ENCODE measurements at regions not wholly inside any gene's neighbourhood (a gene's known extent, or its start where the extent isn't known, plus 50 kb on each side); places are given as distances from the start of the nearest gene placed in this dataset.
A peak's percentile ranks its signal among the peaks of the same experiment; 100 is the strongest.

GRCh38 chr13:99027661-99028425 is 50.0 kb upstream of the DOCK9 start:
- in situ Hi-C loops (cut with HindIII; ENCODE audit: low pct_ligation_motif_present, low pct_unique_long_range_greater_than_20kb, low sequenced_read_pairs), result no loop called here
- no peak for DNase-seq

GRCh38 chr13:99028890-99029289 is 51.0 kb upstream of the DOCK9 start:
- DNase-seq, result peak; percentile 4
- in situ Hi-C loops (cut with HindIII; ENCODE audit: low pct_ligation_motif_present, low pct_unique_long_range_greater_than_20kb, low sequenced_read_pairs), result no loop called here

GRCh38 chr13:99029576-99029975 is 51.7 kb upstream of the DOCK9 start:
- in situ Hi-C loops (cut with HindIII; ENCODE audit: low pct_ligation_motif_present, low pct_unique_long_range_greater_than_20kb, low sequenced_read_pairs), result no loop called here
- no peak for DNase-seq

- DNase-seq, result no peak
- in situ Hi-C loops (cut with HindIII; ENCODE audit: low pct_ligation_motif_present, low pct_unique_long_range_greater_than_20kb, low sequenced_read_pairs), result no loop called here
Observed at GRCh38 chr13:99030326-99030725, 52.5 kb upstream of the DOCK9 start.

GRCh38 chr13:99031832-99032231 is 54.0 kb upstream of the DOCK9 start:
- DNase-seq, result no peak
- in situ Hi-C loops (cut with HindIII; ENCODE audit: low pct_ligation_motif_present, low pct_unique_long_range_greater_than_20kb, low sequenced_read_pairs), result no loop called here

GRCh38 chr13:99033814-99034213 is 56.0 kb upstream of the DOCK9 start:
- in situ Hi-C loops (cut with HindIII; ENCODE audit: low pct_ligation_motif_present, low pct_unique_long_range_greater_than_20kb, low sequenced_read_pairs), result no loop called here
- DNase-seq, result peak; percentile 37

- in situ Hi-C loops (cut with HindIII; ENCODE audit: low pct_ligation_motif_present, low pct_unique_long_range_greater_than_20kb, low sequenced_read_pairs), result no loop called here
- no peak for DNase-seq
Observed at GRCh38 chr13:99034333-99035085, 56.6 kb upstream of the DOCK9 start.

GRCh38 chr13:99035715-99036114 is 57.9 kb upstream of the DOCK9 start:
- in situ Hi-C loops (cut with HindIII; ENCODE audit: low pct_ligation_motif_present, low pct_unique_long_range_greater_than_20kb, low sequenced_read_pairs), result no loop called here

GRCh38 chr13:99037756-99038155 is 59.9 kb upstream of the DOCK9 start:
- no peak for DNase-seq
- in situ Hi-C loops (cut with HindIII; ENCODE audit: low pct_ligation_motif_present, low pct_unique_long_range_greater_than_20kb, low sequenced_read_pairs), result no loop called here

More at GRCh38 chr13:99035715-99036114, 57.9 kb upstream of the DOCK9 start:
- DNase-seq, result no peak

GRCh38 chr13:99039718-99040280 is 61.9 kb upstream of the DOCK9 start:
- no peak for DNase-seq
- in situ Hi-C loops (cut with HindIII; ENCODE audit: low pct_ligation_motif_present, low pct_unique_long_range_greater_than_20kb, low sequenced_read_pairs), result no loop called here

GRCh38 chr13:99040536-99041131 is 62.8 kb upstream of the DOCK9 start:
- in situ Hi-C loops (cut with HindIII; ENCODE audit: low pct_ligation_motif_present, low pct_unique_long_range_greater_than_20kb, low sequenced_read_pairs), result no loop called here
- no peak for DNase-seq

- in situ Hi-C loops (cut with HindIII; ENCODE audit: low pct_ligation_motif_present, low pct_unique_long_range_greater_than_20kb, low sequenced_read_pairs), result no loop called here
Observed at GRCh38 chr13:99041337-99041736, 63.5 kb upstream of the DOCK9 start.

GRCh38 chr13:99041788-99042187 is 63.9 kb upstream of the DOCK9 start:
- no peak for DNase-seq
- in situ Hi-C loops (cut with HindIII; ENCODE audit: low pct_ligation_motif_present, low pct_unique_long_range_greater_than_20kb, low sequenced_read_pairs), result no loop called here

More at GRCh38 chr13:99041337-99041736, 63.5 kb upstream of the DOCK9 start:
- no peak for DNase-seq

GRCh38 chr13:99042521-99043250 is 64.8 kb upstream of the DOCK9 start:
- in situ Hi-C loops (cut with HindIII; ENCODE audit: low pct_ligation_motif_present, low pct_unique_long_range_greater_than_20kb, low sequenced_read_pairs), result no loop called here
- no peak for DNase-seq

GRCh38 chr13:99043831-99044231 is 66.0 kb upstream of the DOCK9 start:
- in situ Hi-C loops (cut with HindIII; ENCODE audit: low pct_ligation_motif_present, low pct_unique_long_range_greater_than_20kb, low sequenced_read_pairs), result no loop called here
- no peak for DNase-seq

GRCh38 chr13:99044764-99045163 is 66.9 kb upstream of the DOCK9 start:
- in situ Hi-C loops (cut with HindIII; ENCODE audit: low pct_ligation_motif_present, low pct_unique_long_range_greater_than_20kb, low sequenced_read_pairs), result no loop called here
- DNase-seq, result no peak

GRCh38 chr13:99045396-99045795 is 67.5 kb upstream of the DOCK9 start:
- no peak for DNase-seq
- in situ Hi-C loops (cut with HindIII; ENCODE audit: low pct_ligation_motif_present, low pct_unique_long_range_greater_than_20kb, low sequenced_read_pairs), result no loop called here

- no peak for DNase-seq
- in situ Hi-C loops (cut with HindIII; ENCODE audit: low pct_ligation_motif_present, low pct_unique_long_range_greater_than_20kb, low sequenced_read_pairs), result no loop called here
Observed at GRCh38 chr13:99046851-99047250, 69.0 kb upstream of the DOCK9 start.
